Breast epithelium (tissue), 3 donors: ENCODE measurements at regions not wholly inside any gene's neighbourhood (a gene's known extent, or its start where the extent isn't known, plus 50 kb on each side); places are given as distances from the start of the nearest gene placed in this dataset.

Experiments
- CTCF ChIP-seq, 3 donors: fragments of 450-650 bp; IDR thresholded peaks; one replicate each; pipeline ENCODE4 v1.5.1; 2016 to 2017; ENCODE audit warnings: antibody characterized with exemption in 3 of 3, mild to moderate bottlenecking in 3 of 3, moderate library complexity in 3 of 3
- POLR2A ChIP-seq: fragments of 450-650 bp; IDR thresholded peaks from one replicate; pipeline ENCODE4 v1.6.1; 2016; ENCODE audit warnings: antibody characterized with exemption, mild to moderate bottlenecking, moderate library complexity
- POLR2AphosphoS5 ChIP-seq, 3 donors: sonication (generic); formaldehyde crosslinking; IDR thresholded peaks; one replicate each; pipeline ENCODE4 v1.6.1; 2017; ENCODE audit warnings: antibody characterized with exemption in 3 of 3

- TF ChIP-seq CTCF (IDR thresholded peaks at IDR 0.05) (no peak), POLR2AphosphoS5 (IDR thresholded peaks at IDR 0.05) (no peak), POLR2A (no peak)
Observed at GRCh38 chr5:4116834-4117233, 521.2 kb downstream of the IRX1 start.
